GM19468 (cell line): ENCODE measurements at regions not wholly inside any gene's neighbourhood (a gene's known extent, or its start where the extent isn't known, plus 50 kb on each side); places are given as distances from the start of the nearest gene placed in this dataset.
"Not testable (repeated sequence)": the region's sequence is repeated elsewhere in the genome, so short reads cannot be mapped to it uniquely, and the experiment has no call there.

Experiments used
- ATAC-seq: cut with Tn5 transposase; IDR thresholded peaks from one replicate; pipeline ENCODE4 v1.9.1; 2021; ENCODE audit warnings: mild to moderate bottlenecking, moderate library complexity, moderate number of reproducible peaks; ENCODE audit not compliant: unreplicated experiment; ENCODE audit errors: extremely low read depth

- no peak for ATAC-seq
These were observed 554.4 kb downstream of the FBXO15 start for GRCh38 chr18:73593207-73593606.

- ATAC-seq: no peak
These were observed 556.7 kb downstream of the FBXO15 start for GRCh38 chr18:73590950-73591349.

GRCh38 chr18:73579698-73580097 is 567.9 kb downstream of the FBXO15 start:
- ATAC-seq: no peak

- no peak for ATAC-seq
These were observed 570.3 kb downstream of the FBXO15 start for GRCh38 chr18:73577365-73577764.

- no peak for ATAC-seq
These were observed 583.6 kb downstream of the FBXO15 start for GRCh38 chr18:73563901-73564472.

- ATAC-seq: no peak
These were observed 584.3 kb downstream of the FBXO15 start for GRCh38 chr18:73563345-73563744.

GRCh38 chr18:73556904-73557303 is 590.7 kb downstream of the FBXO15 start:
- no peak for ATAC-seq

- no peak for ATAC-seq
These were observed 595.5 kb downstream of the FBXO15 start for GRCh38 chr18:73552171-73552570.

GRCh38 chr18:73551211-73551610 is 596.4 kb downstream of the FBXO15 start:
- no peak for ATAC-seq

- ATAC-seq: no peak
These were observed 598.4 kb downstream of the FBXO15 start for GRCh38 chr18:73549236-73549635.

GRCh38 chr18:73545472-73545871 is 602.2 kb downstream of the FBXO15 start:
- no peak for ATAC-seq

GRCh38 chr18:73544617-73545016 is 603.0 kb downstream of the FBXO15 start:
- ATAC-seq: no peak

GRCh38 chr18:73544032-73544431 is 603.6 kb downstream of the FBXO15 start:
- ATAC-seq: no peak

- no peak for ATAC-seq
These were observed 611.6 kb downstream of the FBXO15 start for GRCh38 chr18:73535990-73536389.

- no peak for ATAC-seq
These were observed 612.4 kb downstream of the FBXO15 start for GRCh38 chr18:73535189-73535588.

- no peak for ATAC-seq
These were observed 616.0 kb downstream of the FBXO15 start for GRCh38 chr18:73531601-73532000.

GRCh38 chr18:73528066-73528465 is 619.6 kb downstream of the FBXO15 start:
- no peak for ATAC-seq

- ATAC-seq: no peak
These were observed 627.4 kb downstream of the FBXO15 start for GRCh38 chr18:73520229-73520628.

- not testable (repeated sequence) for ATAC-seq
These were observed 631.6 kb downstream of the FBXO15 start for GRCh38 chr18:73516056-73516455.

GRCh38 chr18:73514449-73514848 is 633.2 kb downstream of the FBXO15 start:
- ATAC-seq: no peak

GRCh38 chr18:73511771-73512503 is 635.7 kb downstream of the FBXO15 start:
- no peak for ATAC-seq

- no peak for ATAC-seq
These were observed 638.2 kb downstream of the FBXO15 start for GRCh38 chr18:73509460-73509859.
